HCT116 (cell line): ENCODE measurements at regions not wholly inside any gene's neighbourhood (a gene's known extent, or its start where the extent isn't known, plus 50 kb on each side); places are given as distances from the start of the nearest gene placed in this dataset.

Experiments
- CTCF ChIP-seq, 3 experiments: fragments of 200-600 bp in 1 of 3; sonication (generic) in 1 of 3; IDR thresholded peaks in 2 of 3; conservative IDR thresholded peaks in 1 of 3; 2 replicates each; pipeline ENCODE4 v1.5.1; 2012 to 2017; ENCODE audit warnings: low read depth in 2 of 3, low read length in 2 of 3, antibody characterized with exemption in 1 of 3, borderline replicate concordance in 1 of 3, control low read depth in 1 of 3, mild to moderate bottlenecking in 1 of 3, mixed read lengths in 1 of 3, mixed run types in 1 of 3, moderate library complexity in 1 of 3; ENCODE audit not compliant: insufficient read depth in 1 of 3
- ELF1 ChIP-seq: IDR thresholded peaks from 2 replicates; pipeline ENCODE4 v1.6.1; 2012; ENCODE audit warnings: low read depth, borderline replicate concordance
- EZH2 ChIP-seq: fragments of 200-600 bp; sonication (generic); IDR thresholded peaks from 2 replicates; pipeline ENCODE4 v1.6.1; 2017; ENCODE audit warnings: antibody characterized with exemption, mixed run types
- EZH2phosphoT487 ChIP-seq: fragments of 200-600 bp; IDR thresholded peaks from 2 replicates; pipeline ENCODE4 v1.6.1; 2018; ENCODE audit warnings: antibody characterized with exemption, borderline replicate concordance
- FOSL1 ChIP-seq: IDR thresholded peaks from 2 replicates; pipeline ENCODE4 v1.6.1; 2012; ENCODE audit warnings: low read depth
- JUND ChIP-seq: IDR thresholded peaks from 2 replicates; pipeline ENCODE4 v1.6.1; 2012
- MAX ChIP-seq: IDR thresholded peaks from 2 replicates; pipeline ENCODE4 v1.6.1; 2012
- POLR2A ChIP-seq: IDR thresholded peaks from 2 replicates; pipeline ENCODE4 v1.7.0; 2011; ENCODE audit warnings: borderline replicate concordance; ENCODE audit not compliant: insufficient read depth, insufficient read length; ENCODE audit errors: extremely low read depth
- POLR2AphosphoS5 ChIP-seq: IDR thresholded peaks from 2 replicates; pipeline ENCODE4 v1.6.1; 2011; ENCODE audit warnings: mild to moderate bottlenecking, low read depth, low read length, moderate library complexity
- SIN3A ChIP-seq: IDR thresholded peaks from 2 replicates; pipeline ENCODE4 v1.6.1; 2012; ENCODE audit warnings: low read depth
- SP1 ChIP-seq: IDR thresholded peaks from 2 replicates; pipeline ENCODE4 v1.6.1; 2012; ENCODE audit warnings: low read depth
- SRF ChIP-seq: IDR thresholded peaks from 2 replicates; pipeline ENCODE4 v1.6.1; 2012; ENCODE audit warnings: low read depth
- YY1 ChIP-seq: IDR thresholded peaks from 2 replicates; pipeline ENCODE4 v1.6.1; 2011; ENCODE audit warnings: low read length, low read depth, moderate library complexity, mild to moderate bottlenecking; ENCODE audit not compliant: insufficient replicate concordance; ENCODE audit errors: extremely low read depth
- ZNF274 ChIP-seq: fragments of 200-500 bp; sonication (Bioruptor generic); IDR thresholded peaks from 2 replicates; pipeline ENCODE4 v1.6.1; 2014; ENCODE audit warnings: mild to moderate bottlenecking, low read depth, low read length, inconsistent platforms

- TF ChIP-seq CTCF (IDR thresholded peaks at IDR 0.05 in 2 of 3, conservative IDR thresholded peaks at IDR 0.05 in 1 of 3; ENCODE audit: borderline replicate concordance in 1 of 3, insufficient read depth in 1 of 3, low read depth in 2 of 3, low read length in 2 of 3) (no peak), POLR2A (no peak), POLR2AphosphoS5 (no peak), EZH2 (no peak), ZNF274 (no peak), SP1 (no peak), JUND (no peak), ELF1 (no peak), SIN3A (no peak), MAX (no peak), FOSL1 (no peak), YY1 (no peak), EZH2phosphoT487 (no peak), SRF (no peak)
These were observed 144.6 kb upstream of the KCNIP4 start for GRCh38 chr4:22093126-22093525.
